Dermis blood vessel endothelial cell (primary cell): ENCODE measurements at regions not wholly inside any gene's neighbourhood (a gene's known extent, or its start where the extent isn't known, plus 50 kb on each side); places are given as distances from the start of the nearest gene placed in this dataset.
"Not testable (repeated sequence)": the region's sequence is repeated elsewhere in the genome, so short reads cannot be mapped to it uniquely, and the experiment has no call there.

ENCODE experiments used
- DNase-seq: peaks from one replicate; pipeline ENCODE4 v3.0.0; 2010

DNA sequence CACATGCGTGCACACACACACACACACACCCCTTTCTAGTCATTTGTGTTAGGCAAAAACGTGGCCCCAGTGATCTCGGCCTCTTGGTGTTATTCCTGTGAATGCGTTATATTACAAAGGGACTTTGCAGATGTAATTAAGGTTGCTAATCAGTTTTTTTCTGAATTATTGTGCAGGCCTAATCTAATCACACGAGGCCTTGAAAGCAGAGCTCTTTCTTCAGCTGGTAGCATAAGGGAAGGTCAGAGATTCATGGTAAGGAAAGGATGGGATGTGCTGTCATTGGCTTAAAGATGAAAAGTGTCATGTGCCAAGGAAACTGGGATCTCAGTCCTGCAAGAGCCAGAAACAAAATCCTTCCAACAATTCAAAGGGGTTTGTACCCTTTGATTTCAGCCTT is 113.4 kb upstream of the ELAC2 start:
- no peak for DNase-seq

DNA sequence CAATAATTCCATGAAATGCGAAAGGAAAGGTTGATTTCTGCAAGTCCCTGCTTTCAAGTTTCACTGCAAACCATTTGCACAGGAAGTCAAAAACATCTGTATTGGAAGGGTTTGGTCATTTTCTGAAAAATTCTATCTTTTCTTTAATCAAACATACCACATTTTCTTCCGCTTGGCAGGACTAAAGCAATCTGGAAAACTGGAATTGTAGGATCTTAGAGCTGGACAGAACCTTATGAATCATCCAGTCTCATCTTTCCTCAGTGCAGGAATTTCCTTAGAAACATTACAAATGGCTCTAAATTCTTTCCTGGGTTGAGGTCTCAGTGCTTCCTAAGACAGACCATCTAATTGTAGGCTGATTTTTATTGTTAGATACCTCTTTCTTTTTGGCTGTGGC is 111.5 kb upstream of the ELAC2 start:
- DNase-seq = no peak

DNA sequence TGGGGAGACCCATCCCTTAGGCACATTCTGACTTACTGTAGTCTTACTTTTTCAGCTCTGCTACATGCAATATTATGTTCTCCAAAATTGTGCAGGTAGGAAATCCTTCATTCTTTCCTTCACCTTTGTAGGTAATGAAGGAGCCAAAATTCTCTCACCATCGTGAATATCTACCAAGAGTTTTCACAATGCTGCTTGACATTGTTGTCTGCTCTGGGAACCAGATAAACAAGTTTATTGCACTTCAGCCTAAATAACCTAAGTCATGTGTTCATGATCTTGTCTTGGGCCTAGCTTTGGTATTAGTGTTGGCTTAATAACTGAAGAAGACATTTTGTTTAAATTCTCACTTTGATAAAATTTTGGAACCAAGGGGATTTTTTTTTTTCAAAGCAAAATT is 110.8 kb upstream of the ELAC2 start:
- no peak for DNase-seq

DNA sequence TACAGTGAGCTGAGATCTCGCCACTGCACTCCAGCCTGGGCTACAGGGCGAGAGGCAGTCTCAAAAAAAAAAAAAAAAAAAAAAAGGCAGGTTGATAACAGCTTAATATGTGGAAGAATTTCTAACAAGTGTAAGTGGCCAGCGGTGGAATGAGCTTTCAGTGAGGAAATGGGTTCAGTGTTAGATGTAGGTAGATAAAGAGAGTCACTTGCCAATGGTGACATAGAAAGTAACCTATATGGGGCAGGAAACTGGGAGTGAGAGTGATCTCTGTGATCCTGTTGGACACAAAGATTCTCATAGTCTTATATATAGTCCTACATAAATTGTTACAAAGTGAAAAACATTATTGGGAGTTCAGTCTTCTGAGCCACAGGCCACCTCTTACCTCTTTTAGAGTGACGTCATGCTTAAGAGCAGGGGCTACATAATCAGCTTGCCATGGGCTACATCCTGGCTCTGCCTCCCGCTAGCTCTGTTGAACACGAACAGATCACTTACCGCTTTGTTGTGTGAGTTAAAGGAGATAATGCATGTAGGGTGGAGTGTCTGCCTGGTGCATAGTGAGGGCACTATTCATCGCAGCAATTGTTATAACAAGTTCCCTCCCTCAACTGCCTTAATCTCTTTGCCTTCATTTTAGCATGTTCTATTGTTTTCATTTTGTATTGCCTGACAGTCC is 110.2 kb upstream of the ELAC2 start:
- no peak for DNase-seq

DNA sequence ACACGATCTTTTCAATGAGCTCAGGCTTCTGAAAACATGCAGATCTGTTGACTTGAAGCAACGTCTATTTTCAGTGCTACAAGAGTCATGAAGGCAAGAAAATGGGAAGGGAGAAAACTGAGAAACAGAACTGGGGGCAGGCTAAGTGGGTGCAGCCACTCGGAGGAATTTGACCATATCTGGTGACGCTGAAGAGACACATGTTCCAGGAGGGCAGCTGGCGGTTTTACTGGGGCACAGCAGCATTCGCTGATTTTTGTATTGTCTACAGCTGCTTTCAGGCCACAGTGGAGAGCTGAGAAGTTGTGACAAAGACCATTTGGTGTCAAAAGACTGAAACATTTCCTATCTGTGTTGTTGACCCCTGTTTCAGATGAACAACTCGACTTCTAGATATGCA is 103.0 kb upstream of the ELAC2 start:
- no peak for DNase-seq

DNA sequence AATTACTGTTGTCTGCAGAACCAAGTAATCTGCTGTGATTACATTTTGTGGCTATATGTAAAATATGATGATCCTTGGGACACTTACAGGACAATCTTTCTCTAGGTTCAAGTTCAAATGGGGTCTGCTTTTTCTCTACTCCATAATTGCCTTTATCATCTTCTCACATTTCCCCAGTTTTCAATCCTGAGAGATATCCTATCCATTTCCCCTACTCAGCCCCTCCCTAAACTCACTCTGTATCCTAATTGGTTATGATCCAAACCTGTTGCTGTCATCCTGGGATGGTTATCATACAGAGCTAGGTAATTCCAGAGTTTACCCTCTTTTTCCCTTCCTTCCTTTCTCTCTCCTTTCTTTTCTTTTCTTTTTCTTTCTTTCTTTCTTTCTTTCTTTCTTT is 100.5 kb upstream of the ELAC2 start:
- no peak for DNase-seq

DNA sequence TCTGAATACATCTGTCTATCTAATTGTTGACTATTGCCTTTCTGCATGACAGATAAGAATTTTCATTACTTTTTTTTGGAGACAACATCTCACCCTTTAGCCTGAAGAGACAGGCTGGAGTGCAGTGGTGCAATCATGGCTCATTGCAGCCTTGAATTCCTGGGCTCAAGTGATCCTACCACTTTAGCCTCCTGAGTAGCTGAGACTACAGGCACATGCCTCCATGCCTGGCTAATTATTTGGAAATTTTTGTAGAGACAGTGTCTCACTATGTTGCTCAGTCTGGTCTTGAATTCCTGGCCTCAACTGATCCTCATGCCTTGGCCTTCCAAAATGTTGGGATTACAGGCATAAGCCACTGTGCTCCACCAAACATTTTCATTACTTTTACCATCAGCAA is 99.8 kb upstream of the ELAC2 start:
- no peak for DNase-seq

DNA sequence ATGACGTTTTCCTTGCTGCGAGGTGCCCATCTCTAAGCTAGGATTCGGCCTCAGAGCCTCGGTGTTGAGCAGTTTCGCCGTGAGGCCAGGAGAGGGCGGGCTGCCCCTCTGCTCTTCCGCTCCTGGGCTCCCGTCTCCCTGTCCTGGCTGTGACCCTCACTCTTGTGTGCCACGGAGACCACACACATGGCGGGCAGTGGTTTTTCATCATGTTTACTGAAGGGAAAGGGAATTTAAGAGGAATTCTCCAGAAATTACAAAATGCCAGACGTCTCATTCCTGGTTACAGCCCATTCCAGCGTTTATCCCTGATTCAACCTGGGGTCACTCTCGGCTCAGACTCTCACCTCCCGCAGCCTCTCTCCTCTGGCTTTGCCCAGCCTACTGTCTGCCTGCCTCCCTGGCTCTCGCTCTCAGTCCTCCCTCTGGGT is 96.8 kb upstream of the ELAC2 start:
- DNase-seq = no peak

DNA sequence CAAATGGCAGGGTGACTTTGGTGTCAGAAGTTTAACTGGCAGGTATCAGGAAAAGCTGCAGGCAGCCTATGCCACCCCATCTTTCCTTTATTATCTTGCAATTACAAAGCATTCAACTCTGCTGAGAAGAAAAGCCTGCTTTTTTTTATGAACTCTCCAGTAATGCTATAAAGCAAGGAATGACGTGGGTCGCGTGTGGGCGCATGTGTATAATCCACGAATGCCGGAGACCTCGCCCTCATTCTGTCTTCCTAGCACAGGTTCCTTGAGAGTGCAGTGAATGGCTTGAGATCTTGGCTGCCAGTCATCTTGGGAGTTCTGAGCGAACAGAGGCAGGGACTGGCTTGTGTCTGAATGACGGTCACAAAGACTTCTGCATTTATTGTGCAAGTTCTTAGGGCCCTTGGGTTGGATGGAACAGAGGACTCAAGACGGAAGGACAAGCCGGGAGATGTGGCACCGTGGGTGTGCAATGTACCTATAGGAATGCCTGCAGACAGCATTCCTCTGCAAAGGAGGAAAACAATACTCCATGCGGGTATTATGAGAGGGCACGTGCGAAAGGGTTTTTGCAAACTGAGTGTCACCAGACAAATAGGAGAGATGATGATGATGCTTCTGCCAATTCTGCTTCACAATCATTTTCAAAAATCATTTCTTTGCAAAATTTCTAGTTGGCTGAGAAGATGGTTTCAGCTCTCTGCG is 96.1 kb upstream of the ELAC2 start:
- DNase-seq = no peak

DNA sequence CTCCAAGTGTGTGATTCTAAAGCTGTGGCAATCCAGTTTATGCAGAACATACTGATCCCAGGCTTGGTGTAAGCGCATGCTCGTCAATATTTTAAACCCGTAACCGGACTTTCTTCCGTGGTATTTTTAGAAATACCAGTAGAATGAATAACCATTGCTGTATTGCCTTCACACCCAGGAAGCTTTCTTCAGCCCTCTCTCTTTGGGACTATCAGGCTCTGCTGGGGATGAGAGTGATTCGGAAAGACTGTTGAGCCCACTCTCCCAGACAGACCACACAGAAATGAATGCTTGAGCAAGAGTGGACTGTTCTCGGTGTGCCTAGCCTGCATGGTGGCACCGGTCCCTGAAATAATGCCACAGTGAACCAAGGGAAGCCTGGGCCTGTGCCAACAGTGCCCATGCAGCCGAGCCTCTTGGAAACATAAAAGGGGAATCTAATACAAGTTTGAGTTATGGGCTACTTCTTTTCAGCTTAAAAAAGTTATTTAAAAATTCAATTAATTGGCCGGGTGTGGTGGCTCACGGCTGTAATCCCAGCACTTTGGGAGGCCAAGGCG is 89.9 kb upstream of the ELAC2 start:
- DNase-seq = no peak

DNA sequence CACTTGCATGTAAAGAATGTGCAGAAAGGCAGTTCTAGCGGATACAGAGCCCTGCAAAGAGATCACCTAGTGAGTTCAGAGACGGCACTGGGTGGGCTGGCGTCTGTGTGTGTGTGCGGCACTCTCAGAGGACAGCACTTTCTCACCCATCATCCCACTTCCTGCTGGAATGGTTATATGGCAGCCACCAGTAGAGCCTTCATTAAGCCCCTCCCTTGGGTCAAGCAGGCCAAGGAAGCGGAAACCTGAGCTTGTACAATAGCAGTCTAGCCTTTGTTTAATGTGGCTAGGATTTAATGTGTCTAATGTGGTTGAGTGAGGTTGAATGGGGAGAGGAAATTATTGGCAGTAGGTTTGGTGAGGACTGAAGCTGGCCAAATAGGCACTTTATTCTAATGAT is 88.3 kb upstream of the ELAC2 start:
- no peak for DNase-seq

DNA sequence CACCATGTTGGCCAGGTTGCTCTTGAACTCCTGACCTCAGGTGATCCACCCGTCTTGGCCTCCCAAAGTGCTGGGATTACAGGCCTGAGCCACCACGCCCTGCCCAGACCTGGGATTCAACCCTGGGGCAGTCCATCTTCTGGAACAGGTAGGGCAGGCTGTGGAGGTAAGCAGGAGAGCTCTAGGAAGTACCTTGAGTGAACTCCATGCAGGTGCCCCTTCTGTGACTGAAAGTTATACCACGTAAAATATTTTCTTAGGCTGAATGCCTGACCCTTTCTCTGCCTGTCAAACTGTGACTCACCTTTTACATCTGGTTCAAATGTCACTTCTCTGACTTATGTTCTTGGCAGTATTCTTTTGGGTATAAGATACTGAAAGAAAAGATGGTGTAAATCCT is 86.7 kb upstream of the ELAC2 start:
- DNase-seq = no peak

DNA sequence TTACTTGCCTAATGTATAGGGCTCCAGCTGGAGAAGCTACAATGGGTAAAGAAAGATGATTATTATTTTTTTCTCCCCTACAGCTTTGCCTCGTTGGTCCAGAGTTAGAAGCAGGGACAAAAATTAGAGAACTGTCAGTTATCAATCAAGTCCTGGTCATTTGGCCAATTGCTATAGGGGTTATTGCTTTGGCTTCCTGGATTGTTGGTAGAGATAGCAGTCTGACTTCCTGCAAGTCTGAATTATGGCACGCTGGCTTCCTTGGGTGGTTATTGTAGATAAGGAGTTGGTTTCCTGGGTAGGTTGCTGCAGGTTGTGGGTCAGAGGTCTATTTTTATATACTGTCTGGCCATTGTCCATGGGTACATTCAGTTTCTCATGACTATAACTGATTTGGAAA is 84.7 kb upstream of the ELAC2 start:
- DNase-seq = no peak

DNA sequence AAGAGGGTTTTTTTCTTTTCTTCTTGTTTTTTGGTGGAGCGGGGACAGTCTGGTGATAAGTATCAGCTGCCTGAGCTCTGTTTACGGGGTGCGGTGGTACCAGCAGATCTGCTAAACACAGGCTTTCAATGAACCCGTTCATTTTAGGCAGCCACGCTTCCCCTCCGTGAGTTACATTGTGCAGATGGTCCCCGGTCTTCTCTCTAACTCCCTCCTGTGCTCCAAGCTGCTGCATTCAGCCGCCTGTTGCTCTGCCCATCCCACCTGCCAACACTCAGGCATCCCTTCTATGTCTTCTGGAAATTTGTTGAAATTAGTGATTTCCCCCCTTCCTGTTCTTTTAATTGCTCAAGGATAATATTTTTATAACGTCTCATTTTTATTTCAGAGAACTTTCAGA is 82.1 kb upstream of the ELAC2 start:
- DNase-seq = no peak

DNA sequence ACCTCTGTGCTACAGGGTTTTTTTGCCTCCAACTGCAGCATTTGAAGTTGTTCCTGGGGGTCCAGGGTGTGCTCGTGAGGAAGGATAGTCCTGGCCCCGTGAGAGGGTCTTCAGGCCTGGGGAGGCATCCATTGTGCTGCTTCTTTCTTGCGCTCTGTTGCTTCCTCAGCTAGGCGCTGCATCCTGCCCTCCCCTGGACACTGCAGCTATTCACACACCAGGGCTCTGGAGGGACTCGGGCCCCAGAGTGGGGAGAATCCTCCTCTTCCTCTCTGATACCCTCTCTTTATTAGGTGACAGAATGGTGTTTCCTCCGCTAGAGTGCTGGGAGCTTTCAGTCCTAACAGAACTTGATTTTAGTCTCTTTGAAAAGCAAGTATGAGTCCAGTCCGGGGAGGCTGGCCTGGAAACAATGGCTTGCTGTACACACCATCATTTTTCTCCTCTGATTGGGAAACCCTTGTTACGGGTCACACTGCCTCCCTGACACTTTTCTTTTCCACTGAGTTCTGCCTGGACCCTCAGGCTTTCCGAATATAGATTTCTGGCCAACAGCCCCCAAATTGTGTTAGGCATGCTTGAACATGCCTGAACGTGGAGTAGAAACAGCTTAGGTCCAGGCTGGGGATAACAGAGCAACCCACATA is 81.4 kb upstream of the ELAC2 start:
- DNase-seq = no peak

DNA sequence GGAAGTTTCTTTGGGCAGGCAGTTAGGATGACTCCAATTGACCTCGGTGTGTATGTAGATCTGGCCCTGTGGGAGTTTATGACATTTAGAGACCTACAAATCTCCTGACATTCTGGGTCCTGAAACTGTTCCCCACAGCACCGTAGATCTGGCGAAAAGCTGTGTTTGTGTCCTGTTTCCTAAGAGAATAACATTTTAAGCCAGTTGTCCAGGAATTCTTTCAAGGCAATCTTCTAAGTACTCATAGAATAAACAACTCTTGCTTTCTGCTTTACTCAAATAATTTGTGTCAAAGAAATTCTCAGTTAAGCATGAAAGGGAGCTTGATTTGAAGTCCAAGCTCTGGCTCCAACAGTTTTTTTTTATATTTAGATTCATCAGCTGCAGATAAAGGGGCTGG is 78.5 kb upstream of the ELAC2 start:
- DNase-seq = no peak

DNA sequence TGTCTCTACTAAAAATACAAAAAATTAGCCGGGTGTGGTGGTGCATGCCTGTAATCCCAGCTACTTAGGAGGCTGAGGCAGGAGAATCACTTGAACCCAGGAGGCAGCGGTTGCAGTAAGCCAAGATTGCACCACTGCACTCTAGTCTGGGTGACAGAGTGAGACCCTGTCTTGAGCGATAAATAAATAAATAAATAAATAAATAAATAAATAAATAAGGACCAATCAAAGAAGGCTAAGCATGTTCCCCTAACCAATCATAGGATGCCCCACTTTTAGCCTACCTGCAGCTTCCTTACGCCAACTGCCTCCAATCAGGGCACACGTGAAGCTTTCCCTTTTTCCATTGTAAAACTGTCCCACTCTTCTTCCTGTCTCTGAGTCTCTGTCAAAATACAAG is 74.2 kb upstream of the ELAC2 start:
- DNase-seq = not testable (repeated sequence)

DNA sequence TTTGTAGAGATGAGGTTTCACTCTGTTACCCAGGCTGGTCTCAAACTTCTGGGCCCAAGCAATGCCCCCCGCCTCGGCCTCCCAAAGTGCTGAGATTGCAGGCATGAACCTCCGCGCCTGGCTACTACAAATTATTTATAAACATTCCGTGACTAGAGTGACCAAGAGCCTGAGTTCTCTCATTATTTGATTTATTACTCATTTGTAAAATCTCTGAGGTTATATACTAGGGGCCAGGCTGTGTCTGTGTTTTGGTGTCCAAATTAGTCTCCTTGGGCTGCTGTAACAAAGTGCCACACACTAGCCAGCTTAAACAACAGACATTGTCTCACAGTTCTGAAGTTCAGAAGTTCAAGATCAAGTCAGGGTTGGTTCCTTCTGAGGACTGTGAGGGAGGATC is 70.8 kb upstream of the ELAC2 start:
- no peak for DNase-seq

DNA sequence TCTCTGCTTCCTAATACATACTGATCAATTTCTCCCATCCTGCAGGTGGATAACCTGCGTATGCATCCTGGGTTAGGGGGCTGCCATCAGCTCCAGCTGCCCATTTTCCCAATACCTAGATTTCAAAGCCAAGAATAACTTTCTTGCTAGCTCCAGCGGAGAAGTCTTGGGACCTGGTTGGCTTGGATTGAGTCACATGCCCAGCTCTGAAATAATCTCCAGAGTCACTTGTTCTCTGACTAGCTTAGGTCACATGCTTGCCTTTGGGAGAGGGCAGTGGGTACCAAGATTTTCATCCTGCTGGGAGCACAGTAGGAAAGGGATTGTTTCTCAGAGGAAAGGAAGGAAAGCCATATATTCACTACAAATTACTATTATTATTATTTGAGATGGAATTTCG is 70.0 kb upstream of the ELAC2 start:
- DNase-seq = no peak

DNA sequence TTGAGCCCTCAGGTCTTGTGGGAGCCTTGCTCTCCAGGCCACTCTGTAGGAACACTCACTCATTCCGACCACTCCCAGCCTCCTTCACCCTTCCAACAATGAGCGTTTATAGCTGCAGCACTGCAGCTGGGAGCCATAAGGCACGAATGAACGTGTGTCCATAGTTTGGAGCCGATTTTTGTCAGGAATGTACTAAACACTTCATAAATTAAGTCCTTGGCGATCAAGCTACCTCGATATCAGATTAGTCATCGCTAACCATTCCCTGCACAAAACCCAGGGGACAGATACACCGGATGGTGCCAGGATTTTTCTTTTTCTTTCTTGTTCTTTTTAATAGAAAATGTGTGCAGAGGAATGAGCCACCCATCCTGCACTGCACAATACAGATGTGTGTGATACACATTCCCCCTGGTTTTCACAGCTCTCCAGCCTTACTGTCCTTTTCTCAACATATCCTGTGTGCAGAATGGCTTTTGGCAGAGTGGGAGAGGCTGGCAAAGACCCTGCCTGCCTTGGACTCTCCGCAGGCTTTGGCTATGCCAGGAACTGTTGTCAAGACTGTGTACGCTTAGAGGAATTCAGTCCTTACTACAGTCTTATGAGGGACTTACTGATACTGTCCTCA is 68.4 kb upstream of the ELAC2 start:
- no peak for DNase-seq

DNA sequence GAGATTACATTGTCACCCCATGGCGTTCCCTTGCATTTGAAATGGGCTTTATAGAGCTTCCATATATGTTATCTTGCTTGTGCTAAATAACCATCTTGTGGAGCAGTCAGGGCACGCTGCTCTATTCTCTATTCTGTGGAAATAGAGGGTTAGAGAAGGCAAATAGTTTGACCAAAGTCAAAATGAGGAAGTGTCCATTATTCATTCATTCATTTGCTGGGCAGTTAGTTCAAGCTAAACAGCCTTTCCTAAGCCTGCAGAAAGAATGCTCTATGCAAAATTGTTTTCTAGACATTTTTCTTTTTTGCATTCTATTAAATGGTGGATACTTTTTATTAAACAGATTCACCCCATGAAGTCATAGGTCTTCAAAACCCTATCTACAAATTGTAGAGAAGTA is 67.8 kb upstream of the ELAC2 start:
- DNase-seq = no peak

DNA sequence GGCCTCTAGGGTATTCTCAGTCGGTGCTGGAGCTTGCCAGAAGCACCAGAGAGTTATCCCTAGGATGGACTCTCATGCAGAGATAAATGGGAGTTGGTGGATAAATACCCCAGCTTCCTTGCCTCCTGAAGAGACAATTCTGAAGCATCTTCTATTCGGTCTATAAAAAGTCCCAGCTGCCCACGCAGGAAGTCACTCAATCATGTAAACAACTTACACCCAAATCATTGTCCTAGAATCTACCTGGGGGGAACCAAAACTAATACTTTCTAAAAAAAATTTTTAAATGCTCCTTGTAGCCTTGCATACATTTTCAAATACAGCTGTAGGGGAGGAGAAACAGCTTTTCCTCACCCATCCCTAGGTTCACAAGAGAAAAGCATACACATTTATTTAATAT is 66.6 kb upstream of the ELAC2 start:
- DNase-seq = no peak

DNA sequence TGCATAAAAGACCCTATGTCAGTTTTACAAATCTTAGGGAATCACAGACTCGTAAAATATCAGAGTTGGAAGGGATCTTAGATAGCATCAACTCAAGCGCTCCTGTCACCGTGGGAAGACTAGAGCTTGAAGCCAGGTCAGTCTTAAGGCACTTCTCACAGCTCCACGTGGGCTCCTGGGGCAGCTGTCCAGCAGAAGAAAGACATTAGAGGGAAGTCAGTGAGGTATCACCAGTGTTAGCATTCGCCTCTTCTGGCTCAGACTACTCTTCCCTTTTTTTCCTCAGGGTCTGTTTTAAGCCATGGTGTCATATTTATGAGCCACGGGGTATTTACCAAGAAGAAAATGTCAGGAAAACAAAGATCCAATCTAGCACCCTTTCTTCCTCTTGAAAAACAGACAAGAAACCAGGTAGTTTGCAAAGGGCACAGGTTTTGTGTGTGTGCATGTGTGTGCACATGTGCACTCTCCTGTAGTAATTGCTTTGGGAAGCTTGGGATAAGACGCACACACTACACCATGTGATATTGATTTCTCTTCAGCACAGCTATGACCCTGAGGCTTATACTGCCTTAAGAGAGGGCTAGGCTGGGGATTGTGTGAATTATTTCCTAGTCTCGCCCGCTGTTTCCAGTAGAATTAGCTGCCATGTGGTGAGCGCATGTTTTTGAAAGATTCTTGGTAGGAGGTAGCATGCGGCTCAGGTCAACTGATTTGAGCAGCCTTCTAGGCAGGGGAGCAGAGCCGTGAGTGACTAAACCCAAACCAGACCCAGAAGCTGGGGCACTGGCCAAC is 61.0 kb upstream of the ELAC2 start:
- no peak for DNase-seq
